ENCODE measurements at regions not wholly inside any gene's neighbourhood (a gene's known extent, or its start where the extent isn't known, plus 50 kb on each side); places are given as distances from the start of the nearest gene placed in this dataset.

DNA sequence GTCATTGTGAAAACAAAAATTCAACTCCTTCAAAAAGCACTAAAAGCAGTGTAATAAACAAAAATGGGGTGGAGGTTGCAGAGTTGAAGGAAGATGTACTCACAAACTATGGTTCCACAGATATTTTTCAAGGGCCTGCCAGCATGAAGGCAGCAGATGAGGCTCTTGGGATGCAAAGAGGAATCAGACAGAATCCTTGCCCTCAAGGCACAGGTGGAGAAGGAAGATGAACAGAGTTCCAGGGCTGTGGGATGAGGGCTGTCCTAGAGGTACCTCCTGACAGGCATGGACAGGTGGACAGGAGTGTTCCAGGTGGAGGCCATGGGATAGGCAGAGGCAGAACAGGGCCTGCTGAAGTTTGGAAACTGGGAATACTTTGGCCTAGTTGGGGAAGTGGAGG, 140.5 kb upstream of the ANKH start:
- Histone ChIP-seq H3K36me3 (ENCODE audit: low read depth, low read length) (no peaks in the 10 kb centered on the region), H3K27ac (ENCODE audit: low read length) (no peak overlapping the region), H3K9ac (ENCODE audit: low read length) (no peak overlapping the region), H3K9me3 (ENCODE audit: low read length) (no peaks in the 10 kb centered on the region), H3F3A (ENCODE audit: low read length, unreplicated experiment) (peaks cover 3% of the 10 kb centered on the region), H3K79me2 (ENCODE audit: low read length) (no peaks in the 10 kb centered on the region), H3K4me3 (ENCODE audit: low read length) (no peak overlapping the region), H2AFZ (ENCODE audit: low read length) (no peak overlapping the region), H4K20me1 (ENCODE audit: low read length) (no peaks in the 10 kb centered on the region), H3K27me3 (ENCODE audit: low read length) (no peaks in the 10 kb centered on the region), H3K4me2 (ENCODE audit: low read length) (no peak overlapping the region), H3K4me1 (ENCODE audit: insufficient read depth, low read length) (peaks cover 23% of the 10 kb centered on the region), H3K9me2 (replicated peaks; ENCODE audit: low read length) (no peaks in the 10 kb centered on the region)
- ATAC-seq (no peak), DNase-seq (no peak)
- BruUV-seq (replicated peaks): no TSS peak
- POLR2A ChIA-PET (ENCODE audit: unreplicated experiment): no interaction called here
- TF ChIP-seq EZH2phosphoT487 (IDR thresholded peaks at IDR 0.05; ENCODE audit: borderline replicate concordance, low read length): no peak
- CTCF ChIA-PET: no interaction called here
- intact Hi-C loops (cut with micrococcal nuclease): no loop called here

- Histone ChIP-seq H3K9me2 (replicated peaks; ENCODE audit: low read length) (no peaks in the 10 kb centered on the region), H4K20me1 (ENCODE audit: low read length) (no peaks in the 10 kb centered on the region), H3F3A (ENCODE audit: low read length, unreplicated experiment) (peaks cover 3% of the 10 kb centered on the region), H3K79me2 (ENCODE audit: low read length) (no peaks in the 10 kb centered on the region), H3K4me2 (ENCODE audit: low read length) (no peak overlapping the region), H3K9me3 (ENCODE audit: low read length) (no peaks in the 10 kb centered on the region), H3K4me1 (ENCODE audit: insufficient read depth, low read length) (peaks cover 23% of the 10 kb centered on the region), H3K4me3 (ENCODE audit: low read length) (no peak overlapping the region), H3K27ac (ENCODE audit: low read length) (no peak overlapping the region), H3K9ac (ENCODE audit: low read length) (no peak overlapping the region), H3K27me3 (ENCODE audit: low read length) (no peaks in the 10 kb centered on the region), H2AFZ (ENCODE audit: low read length) (no peak overlapping the region), H3K36me3 (ENCODE audit: low read depth, low read length) (no peaks in the 10 kb centered on the region)
- ATAC-seq (no peak), DNase-seq (no peak)
- ChIA-PET POLR2A (ENCODE audit: unreplicated experiment) (no interaction called here), CTCF (no interaction called here)
- intact Hi-C loops (cut with micrococcal nuclease): no loop called here
- no TSS peak for BruUV-seq (replicated peaks)
- TF ChIP-seq, protein P1, sequence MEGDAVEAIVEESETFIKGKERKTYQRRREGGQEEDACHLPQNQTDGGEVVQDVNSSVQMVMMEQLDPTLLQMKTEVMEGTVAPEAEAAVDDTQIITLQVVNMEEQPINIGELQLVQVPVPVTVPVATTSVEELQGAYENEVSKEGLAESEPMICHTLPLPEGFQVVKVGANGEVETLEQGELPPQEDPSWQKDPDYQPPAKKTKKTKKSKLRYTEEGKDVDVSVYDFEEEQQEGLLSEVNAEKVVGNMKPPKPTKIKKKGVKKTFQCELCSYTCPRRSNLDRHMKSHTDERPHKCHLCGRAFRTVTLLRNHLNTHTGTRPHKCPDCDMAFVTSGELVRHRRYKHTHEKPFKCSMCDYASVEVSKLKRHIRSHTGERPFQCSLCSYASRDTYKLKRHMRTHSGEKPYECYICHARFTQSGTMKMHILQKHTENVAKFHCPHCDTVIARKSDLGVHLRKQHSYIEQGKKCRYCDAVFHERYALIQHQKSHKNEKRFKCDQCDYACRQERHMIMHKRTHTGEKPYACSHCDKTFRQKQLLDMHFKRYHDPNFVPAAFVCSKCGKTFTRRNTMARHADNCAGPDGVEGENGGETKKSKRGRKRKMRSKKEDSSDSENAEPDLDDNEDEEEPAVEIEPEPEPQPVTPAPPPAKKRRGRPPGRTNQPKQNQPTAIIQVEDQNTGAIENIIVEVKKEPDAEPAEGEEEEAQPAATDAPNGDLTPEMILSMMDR (conservative IDR thresholded peaks at IDR 0.05; ENCODE audit: low read depth, low read length): no peak
- TF ChIP-seq EZH2 (IDR thresholded peaks at IDR 0.05; ENCODE audit: low read length, unreplicated experiment) (no peak), EZH2phosphoT487 (IDR thresholded peaks at IDR 0.05; ENCODE audit: borderline replicate concordance, low read length) (no peak)
Observed at GRCh38 chr5:15010936-15011335, 139.4 kb upstream of the ANKH start.

- CTCF ChIA-PET: interaction anchor here (0.6 kb wide), 1 partner anchor 52 kb away, joined by 8 read pairs; no protein-coding TSS in a partner anchor
- BruUV-seq (replicated peaks): no TSS peak
Observed at GRCh38 chr5:15009420-15009819, 137.8 kb upstream of the ANKH start.

More at GRCh38 chr5:15009420-15009819, 137.8 kb upstream of the ANKH start:
- Histone ChIP-seq H3K9me3 (ENCODE audit: low read length) (no peaks in the 10 kb centered on the region), H3F3A (ENCODE audit: low read length, unreplicated experiment) (peaks cover 3% of the 10 kb centered on the region), H3K9ac (ENCODE audit: low read length) (no peak overlapping the region), H4K20me1 (ENCODE audit: low read length) (no peaks in the 10 kb centered on the region), H3K4me3 (ENCODE audit: low read length) (peak overlapping the region; percentile 20; the same call in 1 of the 2 replicates), H3K27ac (ENCODE audit: low read length) (peak overlapping the region; percentile 69), H3K36me3 (ENCODE audit: low read depth, low read length) (no peaks in the 10 kb centered on the region), H3K79me2 (ENCODE audit: low read length) (no peaks in the 10 kb centered on the region), H3K4me1 (ENCODE audit: insufficient read depth, low read length) (peaks cover 23% of the 10 kb centered on the region), H2AFZ (ENCODE audit: low read length) (no peak overlapping the region), H3K4me2 (ENCODE audit: low read length) (peak overlapping the region; percentile 62), H3K9me2 (replicated peaks; ENCODE audit: low read length) (no peaks in the 10 kb centered on the region), H3K27me3 (ENCODE audit: low read length) (no peaks in the 10 kb centered on the region)
- TF ChIP-seq, protein P1 (conservative IDR thresholded peaks at IDR 0.05; ENCODE audit: low read depth, low read length): no peak
- TF ChIP-seq EZH2phosphoT487 (IDR thresholded peaks at IDR 0.05; ENCODE audit: borderline replicate concordance, low read length) (no peak), EZH2 (IDR thresholded peaks at IDR 0.05; ENCODE audit: low read length, unreplicated experiment) (no peak)
- POLR2A ChIA-PET (ENCODE audit: unreplicated experiment): no interaction called here
- peak; percentile 98 for DNase-seq
- intact Hi-C loops (cut with micrococcal nuclease): loop anchor here (2.0 kb wide), 2 partner anchors 51 to 139 kb away; partner anchors contain the start of gene ANKH
- ATAC-seq: peak; percentile 70

Measured in PC-3 (cell line).